HG03460 (cell line): ENCODE measurements at regions not wholly inside any gene's neighbourhood (a gene's known extent, or its start where the extent isn't known, plus 50 kb on each side); places are given as distances from the start of the nearest gene placed in this dataset.
"Not testable (repeated sequence)": the region's sequence is repeated elsewhere in the genome, so short reads cannot be mapped to it uniquely, and the experiment has no call there.

Experiments
- ATAC-seq: cut with Tn5 transposase; IDR thresholded peaks from one replicate; pipeline ENCODE4 v1.9.1; 2021; ENCODE audit not compliant: unreplicated experiment

- ATAC-seq: no peak
Observed at GRCh38 chr20:16863303-16863702, 115.1 kb downstream of the OTOR start.

- ATAC-seq: no peak
Observed at GRCh38 chr20:16864069-16864468, 115.9 kb downstream of the OTOR start.

GRCh38 chr20:16864963-16865362, 116.8 kb downstream of the OTOR start:
- no peak for ATAC-seq

GRCh38 chr20:16865406-16865805, 117.2 kb downstream of the OTOR start:
- ATAC-seq: no peak

- ATAC-seq: not testable (repeated sequence)
Observed at GRCh38 chr20:16873124-16873523, 125.0 kb downstream of the OTOR start.

- ATAC-seq: no peak
Observed at GRCh38 chr20:16877053-16877554, 128.9 kb downstream of the OTOR start.

- ATAC-seq: no peak
Observed at GRCh38 chr20:16885746-16886145, 137.6 kb downstream of the OTOR start.

- ATAC-seq: no peak
Observed at GRCh38 chr20:16898433-16898832, 150.3 kb downstream of the OTOR start.

- no peak for ATAC-seq
Observed at GRCh38 chr20:16902662-16903061, 154.5 kb downstream of the OTOR start.

GRCh38 chr20:16904751-16905150, 156.6 kb downstream of the OTOR start:
- ATAC-seq: no peak

- no peak for ATAC-seq
Observed at GRCh38 chr20:16914277-16914676, 166.1 kb downstream of the OTOR start.

- ATAC-seq: no peak
Observed at GRCh38 chr20:16916165-16916564, 168.0 kb downstream of the OTOR start.

GRCh38 chr20:16917636-16918035, 169.5 kb downstream of the OTOR start:
- ATAC-seq: no peak

- no peak for ATAC-seq
Observed at GRCh38 chr20:16918366-16918765, 170.2 kb downstream of the OTOR start.

- ATAC-seq: no peak
Observed at GRCh38 chr20:16919841-16920240, 171.7 kb downstream of the OTOR start.

GRCh38 chr20:16922834-16923233, 174.7 kb downstream of the OTOR start:
- no peak for ATAC-seq

GRCh38 chr20:16926626-16927430, 178.7 kb downstream of the OTOR start:
- no peak for ATAC-seq

GRCh38 chr20:16929756-16930155, 181.6 kb downstream of the OTOR start:
- ATAC-seq: no peak

- ATAC-seq: no peak
Observed at GRCh38 chr20:16930656-16931055, 182.5 kb downstream of the OTOR start.

- ATAC-seq: no peak
Observed at GRCh38 chr20:16939051-16939450, 190.9 kb downstream of the OTOR start.

- no peak for ATAC-seq
Observed at GRCh38 chr20:16940701-16941100, 192.5 kb downstream of the OTOR start.

- ATAC-seq: no peak
Observed at GRCh38 chr20:16942051-16942450, 193.9 kb downstream of the OTOR start.

GRCh38 chr20:16942756-16943155, 194.6 kb downstream of the OTOR start:
- no peak for ATAC-seq
